ENCODE measurements at regions not wholly inside any gene's neighbourhood (a gene's known extent, or its start where the extent isn't known, plus 50 kb on each side); places are given as distances from the start of the nearest gene placed in this dataset.

DNA sequence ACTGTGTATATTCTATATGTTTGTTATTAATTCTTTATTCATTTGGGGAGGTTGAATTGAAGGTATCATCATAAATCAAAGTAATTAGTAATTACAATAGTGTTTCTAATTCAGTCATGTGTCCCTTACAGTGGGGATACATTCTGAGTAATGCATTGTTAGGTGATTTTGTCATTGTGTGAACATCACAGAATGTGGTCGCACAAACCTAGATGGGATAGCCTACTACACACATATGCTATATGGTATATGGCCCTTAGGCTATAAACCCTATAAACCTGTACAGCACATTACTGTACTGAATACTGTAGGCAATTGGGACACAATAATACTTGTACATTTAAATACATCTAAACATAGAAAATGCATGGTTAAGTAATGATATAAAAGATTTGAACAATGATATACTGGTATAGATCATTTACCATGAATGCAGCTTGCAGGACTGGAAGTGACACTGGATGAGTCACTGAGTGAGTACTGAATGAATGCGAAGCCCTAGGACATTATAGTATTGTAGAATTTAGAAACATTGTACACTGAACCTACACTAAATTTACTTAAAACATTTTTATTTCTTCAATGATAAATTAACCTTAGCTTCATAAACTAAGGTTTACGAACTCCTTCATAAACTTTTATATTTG, 936.2 kb upstream of the CHORDC1 start:
- TF ChIP-seq EP300 (IDR thresholded peaks at IDR 0.05; ENCODE audit: borderline replicate concordance) (peak; percentile 47), CREB1 (IDR thresholded peaks at IDR 0.05; ENCODE audit: low read depth) (no peak)
- TF ChIP-seq, protein P1, sequence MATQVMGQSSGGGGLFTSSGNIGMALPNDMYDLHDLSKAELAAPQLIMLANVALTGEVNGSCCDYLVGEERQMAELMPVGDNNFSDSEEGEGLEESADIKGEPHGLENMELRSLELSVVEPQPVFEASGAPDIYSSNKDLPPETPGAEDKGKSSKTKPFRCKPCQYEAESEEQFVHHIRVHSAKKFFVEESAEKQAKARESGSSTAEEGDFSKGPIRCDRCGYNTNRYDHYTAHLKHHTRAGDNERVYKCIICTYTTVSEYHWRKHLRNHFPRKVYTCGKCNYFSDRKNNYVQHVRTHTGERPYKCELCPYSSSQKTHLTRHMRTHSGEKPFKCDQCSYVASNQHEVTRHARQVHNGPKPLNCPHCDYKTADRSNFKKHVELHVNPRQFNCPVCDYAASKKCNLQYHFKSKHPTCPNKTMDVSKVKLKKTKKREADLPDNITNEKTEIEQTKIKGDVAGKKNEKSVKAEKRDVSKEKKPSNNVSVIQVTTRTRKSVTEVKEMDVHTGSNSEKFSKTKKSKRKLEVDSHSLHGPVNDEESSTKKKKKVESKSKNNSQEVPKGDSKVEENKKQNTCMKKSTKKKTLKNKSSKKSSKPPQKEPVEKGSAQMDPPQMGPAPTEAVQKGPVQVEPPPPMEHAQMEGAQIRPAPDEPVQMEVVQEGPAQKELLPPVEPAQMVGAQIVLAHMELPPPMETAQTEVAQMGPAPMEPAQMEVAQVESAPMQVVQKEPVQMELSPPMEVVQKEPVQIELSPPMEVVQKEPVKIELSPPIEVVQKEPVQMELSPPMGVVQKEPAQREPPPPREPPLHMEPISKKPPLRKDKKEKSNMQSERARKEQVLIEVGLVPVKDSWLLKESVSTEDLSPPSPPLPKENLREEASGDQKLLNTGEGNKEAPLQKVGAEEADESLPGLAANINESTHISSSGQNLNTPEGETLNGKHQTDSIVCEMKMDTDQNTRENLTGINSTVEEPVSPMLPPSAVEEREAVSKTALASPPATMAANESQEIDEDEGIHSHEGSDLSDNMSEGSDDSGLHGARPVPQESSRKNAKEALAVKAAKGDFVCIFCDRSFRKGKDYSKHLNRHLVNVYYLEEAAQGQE (IDR thresholded peaks at IDR 0.05; ENCODE audit: low read depth), result no peak

Data from Ishikawa (cell line).